HEK293T (cell line): ENCODE measurements at regions not wholly inside any gene's neighbourhood (a gene's known extent, or its start where the extent isn't known, plus 50 kb on each side); places are given as distances from the start of the nearest gene placed in this dataset.

ENCODE experiments used
- BHLHE40 ChIP-seq: fragments of 450-650 bp; IDR thresholded peaks from 2 replicates; pipeline ENCODE4 v1.6.1; 2016; ENCODE audit warnings: mild to moderate bottlenecking, moderate library complexity, borderline replicate concordance
- ELF4 ChIP-seq: fragments of 450-650 bp; IDR thresholded peaks from 2 replicates; pipeline ENCODE4 v1.6.1; 2017; ENCODE audit warnings: antibody characterized with exemption
- FOXA1 ChIP-seq: fragments of 450-650 bp; IDR thresholded peaks from 2 replicates; pipeline ENCODE4 v1.6.1; 2016; ENCODE audit warnings: mild to moderate bottlenecking
- FOXM1 ChIP-seq: fragments of 450-650 bp; IDR thresholded peaks from 2 replicates; pipeline ENCODE4 v1.6.1; 2017; ENCODE audit warnings: mild to moderate bottlenecking, borderline replicate concordance
- HDGF ChIP-seq: fragments of 450-650 bp; IDR thresholded peaks from 2 replicates; pipeline ENCODE4 v1.6.1; 2017; ENCODE audit warnings: antibody characterized with exemption, borderline replicate concordance
- SP1 ChIP-seq: fragments of 450-650 bp; IDR thresholded peaks from 2 replicates; pipeline ENCODE4 v1.6.1; 2017
- SUZ12 ChIP-seq: fragments of 450-650 bp; IDR thresholded peaks from 2 replicates; pipeline ENCODE4 v1.6.1; 2016; ENCODE audit warnings: mild to moderate bottlenecking

DNA sequence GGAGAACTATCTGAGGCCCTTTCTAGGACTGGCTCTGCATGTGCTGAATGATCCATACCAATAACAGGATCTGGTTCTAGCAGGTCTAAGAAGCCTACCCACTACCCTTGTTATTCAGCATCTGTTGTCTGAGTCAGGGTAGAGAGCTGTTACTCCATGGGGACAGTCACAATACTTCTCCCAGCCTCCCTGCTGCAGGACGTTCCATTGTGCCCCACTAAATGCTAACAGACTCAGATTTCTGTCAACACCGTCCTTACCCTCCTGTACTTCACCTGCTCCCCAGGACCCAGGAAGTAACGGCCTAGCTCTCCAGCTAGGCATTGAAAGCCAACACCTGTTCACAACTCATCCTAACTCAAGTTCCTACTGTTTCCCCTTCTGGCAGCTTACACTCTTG is 719.7 kb upstream of the ID2 start:
- TF ChIP-seq SUZ12 (no peak), SP1 (no peak), ELF4 (no peak), FOXM1 (no peak), HDGF (no peak), BHLHE40 (no peak), FOXA1 (no peak)
